Activated CD4-positive, CD25-positive, alpha-beta regulatory T cell treated with anti-CD3 and anti-CD28 coated beads, Interleukin-2, amount 50 U/mL, for 16 hours (primary cell): ENCODE measurements at regions not wholly inside any gene's neighbourhood (a gene's known extent, or its start where the extent isn't known, plus 50 kb on each side); places are given as distances from the start of the nearest gene placed in this dataset.

Source experiments
- DNase-seq: peaks from one replicate; pipeline ENCODE4 v3.0.0-alpha.2; 2020; ENCODE audit warnings: low read depth, low spot score

- DNase-seq = no peak
Observed at GRCh38 chr1:235925016-235925415, 58.3 kb upstream of the LYST start.

GRCh38 chr1:235923466-235924021 lies 56.8 kb upstream of the LYST start:
- no peak for DNase-seq

- no peak for DNase-seq
Observed at GRCh38 chr1:235920596-235921375, 54.1 kb upstream of the LYST start.

GRCh38 chr1:235919833-235920441 lies 53.2 kb upstream of the LYST start:
- DNase-seq = no peak

GRCh38 chr1:235919127-235919832 lies 52.6 kb upstream of the LYST start:
- DNase-seq = no peak

GRCh38 chr1:235918465-235918864 lies 51.8 kb upstream of the LYST start:
- no peak for DNase-seq

- no peak for DNase-seq
Observed at GRCh38 chr1:235918032-235918431, 51.3 kb upstream of the LYST start.

- DNase-seq = peak; percentile 20
Observed at GRCh38 chr1:235917267-235917811, 50.6 kb upstream of the LYST start.
